ENCODE measurements at regions not wholly inside any gene's neighbourhood (a gene's known extent, or its start where the extent isn't known, plus 50 kb on each side); places are given as distances from the start of the nearest gene placed in this dataset.
"Not testable (repeated sequence)": the region's sequence is repeated elsewhere in the genome, so short reads cannot be mapped to it uniquely, and the experiment has no call there.

DNA sequence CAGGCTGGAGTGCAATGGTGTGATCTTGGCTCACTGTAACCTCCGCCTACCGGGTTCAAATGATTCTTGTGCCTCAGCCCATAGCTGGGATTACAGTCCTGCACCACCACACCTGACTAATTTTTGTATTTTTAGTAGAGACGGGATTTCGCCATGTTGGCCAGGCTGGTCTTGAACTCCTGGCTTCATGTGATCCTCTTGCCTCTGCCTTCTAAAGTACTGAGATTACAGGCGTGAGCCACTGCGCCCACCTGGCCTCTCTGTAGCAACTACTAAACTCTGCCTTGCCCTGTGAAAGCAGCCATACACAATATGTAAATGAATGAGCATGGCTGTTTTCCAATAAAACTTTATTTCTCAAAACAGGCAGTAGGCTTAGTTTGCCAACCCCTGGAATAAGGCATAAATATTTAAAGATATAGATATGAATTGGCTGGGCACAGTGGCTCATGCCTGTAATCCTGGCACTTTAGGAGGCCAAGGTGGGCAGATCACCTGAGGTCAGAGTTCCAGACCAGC is 127.9 kb upstream of the ZNF217 start:
- ATAC-seq; DNase-seq (ENCODE audit: low spot score); intact Hi-C loops (cut with DNase I): not testable (repeated sequence)

DNA sequence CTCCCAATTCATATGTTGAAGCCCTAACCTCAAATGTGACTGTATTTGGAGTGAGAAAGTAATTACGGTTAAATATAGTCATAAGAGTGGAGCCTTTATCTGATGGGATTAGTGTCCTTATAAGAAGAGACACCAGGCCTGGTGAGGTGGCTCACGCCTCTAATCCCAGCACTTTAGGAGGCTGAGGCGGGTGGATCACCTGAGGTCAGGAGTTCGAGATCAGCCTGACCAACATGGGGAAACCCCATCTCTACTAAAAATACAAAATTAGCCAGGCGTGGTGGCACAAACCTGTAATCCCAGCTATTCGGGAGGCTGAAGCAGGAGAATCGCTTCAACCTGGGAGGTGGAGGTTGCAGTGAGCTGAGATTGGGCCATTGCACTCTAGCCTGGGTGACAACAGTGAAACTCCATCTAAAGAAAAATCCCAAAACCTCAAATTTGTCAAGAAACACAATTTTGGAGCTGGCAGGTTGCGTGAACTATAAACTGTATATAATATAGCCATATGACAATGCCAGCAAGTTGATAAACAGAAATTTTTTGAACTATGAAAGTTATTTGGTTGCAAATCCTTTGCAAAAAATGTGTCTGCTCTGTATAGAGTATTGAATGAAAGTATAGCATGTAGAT is 125.6 kb upstream of the ZNF217 start:
- not testable (repeated sequence) for DNase-seq (ENCODE audit: low spot score); ATAC-seq
- intact Hi-C loops (cut with DNase I): loop anchor here (5.0 kb wide), 1 partner anchor 1832 kb away; no protein-coding TSS in a partner anchor

DNA sequence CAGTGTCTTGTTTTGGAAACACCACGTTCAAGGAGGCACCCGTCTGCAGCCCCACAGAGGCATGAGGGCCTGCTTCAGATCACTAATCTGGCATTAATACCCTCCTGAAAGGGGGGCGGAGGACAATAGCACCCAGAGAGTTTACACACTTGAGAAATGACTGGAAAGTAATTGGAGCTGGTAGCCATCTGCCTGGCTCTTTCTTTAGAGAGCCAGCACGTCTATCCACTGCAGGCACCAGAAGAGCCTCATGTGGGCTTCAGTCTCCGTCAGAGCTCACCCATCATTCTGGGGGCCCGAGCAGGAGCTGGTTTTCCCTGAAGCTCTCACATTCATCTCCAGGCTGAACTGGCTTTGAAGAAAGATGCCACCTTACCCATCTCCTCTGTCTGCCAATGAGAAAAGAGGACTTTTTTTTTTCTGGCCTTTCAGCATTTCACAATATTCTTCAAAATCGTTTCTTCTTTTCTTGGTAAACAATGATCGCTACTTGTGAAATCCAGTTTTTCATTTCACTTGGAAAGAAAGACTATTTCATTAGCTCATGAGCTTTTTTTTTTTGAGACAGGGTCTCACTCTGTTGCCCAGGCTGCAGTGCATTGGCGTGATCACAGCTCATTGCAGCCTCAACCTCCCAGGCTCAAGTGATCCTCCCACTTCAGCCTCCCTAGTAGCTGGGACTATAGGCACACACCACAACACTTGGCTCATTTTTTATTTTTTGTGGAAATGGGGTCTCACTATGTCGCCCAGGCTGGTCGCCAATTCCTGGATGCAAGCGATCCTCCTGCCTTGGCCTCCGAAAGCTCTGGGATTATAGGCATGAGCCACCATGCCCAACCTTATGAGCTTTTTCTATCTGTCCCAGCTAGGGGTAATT is 124.7 kb upstream of the ZNF217 start:
- ATAC-seq (no peak), DNase-seq (ENCODE audit: low spot score) (no peak)
- intact Hi-C loops (cut with DNase I): loop anchor here (5.0 kb wide), 1 partner anchor 1831 kb away; no protein-coding TSS in a partner anchor

DNA sequence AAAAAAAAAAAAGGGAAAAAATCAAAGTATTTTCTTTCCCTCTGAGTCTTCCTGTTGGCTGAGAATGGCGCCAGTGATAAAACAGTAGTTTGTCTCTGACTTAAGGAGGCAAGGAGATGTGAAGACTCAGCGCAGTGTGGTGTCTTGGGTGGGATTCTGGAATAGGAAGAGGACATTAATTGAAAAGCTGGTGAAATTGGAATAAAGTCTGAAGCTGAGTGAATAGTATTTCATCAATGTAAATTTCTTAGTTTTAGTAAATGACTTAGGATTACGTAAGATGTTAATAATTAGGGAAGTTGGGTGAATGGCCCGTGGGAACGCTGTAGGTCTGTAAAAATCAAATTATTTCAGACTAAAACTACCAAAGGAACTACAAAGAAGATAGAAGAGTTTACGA is 122.8 kb upstream of the ZNF217 start:
- ATAC-seq (no peak), DNase-seq (ENCODE audit: low spot score) (no peak)
- intact Hi-C loops (cut with DNase I): loop anchor here (5.0 kb wide), 1 partner anchor 1829 kb away; no protein-coding TSS in a partner anchor

DNA sequence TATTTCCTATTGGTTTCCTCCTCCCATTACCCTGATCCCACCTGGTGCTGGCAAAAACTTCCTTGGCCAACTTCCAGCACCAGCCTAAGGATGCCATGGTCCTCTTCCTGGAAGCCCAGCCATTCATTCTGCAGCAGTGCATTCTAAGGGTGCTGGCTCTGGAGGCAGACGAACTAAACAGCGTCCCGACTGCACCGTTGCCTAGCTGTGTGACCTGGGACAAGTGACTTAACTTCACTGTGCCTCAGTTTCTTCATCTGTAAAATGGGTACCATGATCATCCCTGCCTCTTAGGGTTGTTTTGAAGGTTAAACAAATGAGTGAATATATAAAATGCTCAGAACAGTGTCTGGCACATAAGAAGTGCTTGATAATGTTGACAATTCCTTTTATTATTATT is 120.9 kb upstream of the ZNF217 start:
- intact Hi-C loops (cut with DNase I): no loop called here
- ATAC-seq (no peak), DNase-seq (ENCODE audit: low spot score) (no peak)

DNA sequence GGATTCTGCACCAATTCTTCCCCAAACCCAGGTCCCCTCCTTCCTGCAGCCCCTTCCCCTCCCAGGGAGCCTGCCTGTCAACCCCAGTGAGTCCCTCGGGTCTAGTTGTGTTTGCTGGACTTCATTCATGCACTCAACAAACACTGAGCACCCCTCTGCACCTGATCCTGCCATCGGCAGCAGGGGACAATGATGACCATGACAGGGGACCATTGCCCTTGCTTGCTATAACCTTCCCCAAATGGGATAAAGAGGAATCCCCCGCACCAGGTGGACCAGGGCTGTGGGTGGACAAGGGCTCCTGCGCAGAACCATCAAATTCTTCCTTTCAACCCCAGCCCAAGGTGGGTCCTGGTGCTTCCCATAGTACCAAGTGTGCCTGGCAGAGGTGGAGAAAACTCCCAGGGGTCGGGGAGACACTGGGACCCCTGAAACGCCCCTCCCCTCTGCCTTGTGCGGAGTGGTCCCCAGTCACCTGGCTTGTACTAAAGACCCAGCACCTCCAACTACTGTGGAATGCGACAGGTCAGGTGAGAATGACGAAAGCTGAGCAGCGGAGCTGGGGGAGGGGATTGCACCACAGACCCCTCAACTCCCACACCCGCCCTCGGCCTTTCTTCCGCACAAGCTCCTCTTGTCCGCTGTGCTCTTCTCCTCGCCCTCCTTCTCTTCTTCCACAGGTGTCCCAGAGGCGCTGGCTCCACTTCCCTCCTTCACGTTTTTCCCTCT is 119.9 kb upstream of the ZNF217 start:
- intact Hi-C loops (cut with DNase I): no loop called here
- DNase-seq (ENCODE audit: low spot score) (no peak), ATAC-seq (no peak)

DNA sequence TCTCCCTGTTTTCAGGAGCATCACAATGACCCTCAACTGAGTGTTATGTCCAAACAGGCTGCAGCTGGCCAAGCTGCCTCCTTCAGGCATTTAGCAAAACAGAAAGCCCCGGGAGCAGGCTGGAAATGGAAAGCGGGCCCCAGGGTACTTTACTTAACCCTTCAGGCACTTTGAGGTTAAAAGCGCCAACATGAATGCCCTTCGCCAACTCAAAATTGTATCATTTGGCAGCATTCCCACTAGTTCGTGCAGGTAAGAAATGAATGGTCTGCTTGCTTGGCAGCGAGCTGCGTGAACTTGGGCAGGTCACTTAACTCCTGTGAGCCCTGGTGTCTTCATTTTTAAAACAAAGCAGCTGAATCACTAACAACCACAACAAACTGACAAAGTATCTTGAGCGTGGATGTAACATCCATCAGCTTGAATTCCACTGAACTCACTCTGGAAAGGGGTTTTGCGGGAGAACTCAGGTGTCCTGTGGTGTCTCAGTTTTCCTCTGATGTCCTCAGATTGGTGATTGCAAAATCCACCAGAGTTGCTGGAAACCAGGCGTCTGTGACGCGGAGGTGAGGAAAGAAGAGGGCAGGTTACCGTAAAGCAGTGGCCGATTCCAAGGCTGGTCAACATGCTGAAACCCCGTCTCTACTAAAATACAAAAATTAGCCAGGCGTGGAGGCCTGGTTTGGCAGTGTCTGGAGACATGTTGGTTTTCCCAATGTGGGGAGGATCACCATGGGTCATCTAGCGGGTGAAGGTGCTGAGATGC is 118.8 kb upstream of the ZNF217 start:
- no peak for ATAC-seq
- intact Hi-C loops (cut with DNase I): no loop called here

DNA sequence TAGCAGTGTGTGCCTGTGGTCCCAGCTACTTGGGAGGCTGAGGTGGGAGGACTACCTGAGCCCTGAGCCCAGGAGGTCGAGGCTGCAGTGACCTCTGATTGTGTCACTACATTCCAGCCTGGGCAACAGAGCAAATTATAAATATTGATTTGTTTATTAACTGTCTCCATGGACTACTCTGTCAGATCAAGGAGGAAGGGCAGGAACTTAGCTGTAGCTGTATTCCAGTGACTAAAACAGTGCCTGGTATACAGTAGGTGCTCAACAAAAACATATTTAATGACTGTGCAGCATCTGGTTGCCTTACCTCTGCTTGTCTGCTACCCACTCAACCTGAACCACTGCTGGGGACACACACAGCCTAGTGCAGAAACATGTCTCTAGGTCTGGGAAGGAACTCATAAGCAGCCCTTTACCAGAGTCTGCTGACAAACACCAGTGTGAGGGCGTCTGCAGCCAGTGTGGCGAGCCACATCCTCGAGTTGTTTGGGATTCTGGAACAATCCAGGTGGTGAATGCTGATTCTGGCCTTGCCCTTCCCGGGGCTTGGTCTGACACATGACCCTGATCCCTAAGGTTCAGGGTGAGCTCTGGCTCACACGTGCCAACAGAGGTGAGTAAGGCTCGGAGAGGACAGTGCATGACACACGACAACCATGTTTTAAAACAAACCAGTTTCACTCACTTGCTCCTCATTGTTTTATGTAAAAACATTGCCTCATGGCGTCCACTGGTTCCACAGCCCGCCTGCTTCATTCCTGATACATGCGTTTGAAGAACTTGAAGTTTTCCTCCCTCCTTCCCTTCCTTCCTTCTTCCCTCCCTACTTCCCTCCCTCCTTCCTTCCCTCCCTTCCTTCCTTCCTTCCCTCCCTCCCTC is 117.9 kb upstream of the ZNF217 start:
- intact Hi-C loops (cut with DNase I): no loop called here
- ATAC-seq (no peak), DNase-seq (ENCODE audit: low spot score) (no peak)

More for the DNA sequence above, 118.8 kb upstream of the ZNF217 start:
- no peak for DNase-seq (ENCODE audit: low spot score)

DNA sequence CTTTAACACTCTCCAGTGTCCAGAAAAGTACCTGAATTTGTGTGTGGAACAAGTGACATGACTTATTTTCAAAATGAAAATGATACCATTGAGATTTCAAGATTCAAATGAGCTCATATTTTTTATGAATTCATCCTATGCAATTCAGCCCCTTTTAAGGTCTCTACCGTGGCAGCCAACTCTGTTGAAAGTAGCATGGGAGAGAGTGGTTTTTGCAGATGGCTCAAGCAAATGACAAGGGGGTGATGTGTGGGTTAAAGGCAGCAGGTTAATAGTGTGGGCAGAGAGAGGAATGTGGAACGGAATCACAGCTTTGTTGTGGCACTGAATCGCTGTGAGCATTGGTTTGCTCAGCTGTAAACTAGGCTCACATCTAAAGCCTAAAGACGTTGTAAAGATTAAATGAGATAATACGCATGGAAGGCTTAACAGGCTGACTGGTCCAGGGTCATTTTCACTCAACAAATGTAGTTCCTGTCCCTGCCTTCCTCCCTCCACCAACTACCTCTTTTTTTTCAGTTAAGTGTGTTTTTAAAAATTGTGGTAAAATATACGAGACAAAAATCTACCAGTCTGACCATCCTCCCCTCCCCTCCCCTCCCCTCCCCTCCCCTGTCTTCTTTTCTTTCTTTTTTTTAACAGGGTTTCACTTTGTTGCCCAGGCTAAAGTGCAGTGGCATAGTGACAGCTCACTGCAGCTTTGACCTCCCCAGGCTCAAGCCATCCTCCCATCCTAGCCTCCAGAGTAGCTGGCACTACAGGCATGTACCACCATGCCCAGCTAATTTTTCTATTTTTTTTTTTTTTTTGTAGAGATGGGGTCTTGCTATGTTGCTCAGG is 114.7 kb upstream of the ZNF217 start:
- DNase-seq (ENCODE audit: low spot score) (no peak), ATAC-seq (no peak)
- intact Hi-C loops (cut with DNase I): no loop called here

DNA sequence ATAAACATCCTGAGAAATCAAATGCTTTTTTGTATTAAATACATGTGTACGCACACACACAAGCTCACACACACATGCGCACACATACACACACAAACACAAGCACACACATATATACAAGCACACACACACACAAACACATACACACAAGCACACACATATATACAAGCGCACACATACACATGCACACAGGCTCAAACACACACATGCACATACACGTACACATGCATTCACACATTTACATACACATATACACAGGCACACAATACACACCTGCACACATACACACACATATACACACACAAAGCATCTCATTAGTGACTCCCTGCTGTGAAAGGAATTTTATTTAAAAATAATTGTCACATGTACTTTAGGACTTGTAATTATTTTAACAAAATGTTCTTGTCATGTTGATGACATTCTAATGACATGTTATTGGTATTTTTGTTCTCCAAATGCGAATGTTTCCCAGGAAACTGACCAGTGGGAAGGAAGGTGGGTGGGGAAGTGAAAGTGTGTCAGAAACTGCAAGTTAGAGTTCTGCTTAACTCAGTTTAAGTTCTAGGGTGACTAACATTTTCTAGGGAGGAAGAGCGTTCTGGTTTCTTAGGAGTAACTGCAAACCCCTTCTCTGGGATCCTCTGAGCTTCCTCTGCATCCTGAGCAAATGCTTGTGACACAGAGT is 113.9 kb upstream of the ZNF217 start:
- ATAC-seq (peak; percentile 69), DNase-seq (ENCODE audit: low spot score) (no peak)
- intact Hi-C loops (cut with DNase I): no loop called here

DNA sequence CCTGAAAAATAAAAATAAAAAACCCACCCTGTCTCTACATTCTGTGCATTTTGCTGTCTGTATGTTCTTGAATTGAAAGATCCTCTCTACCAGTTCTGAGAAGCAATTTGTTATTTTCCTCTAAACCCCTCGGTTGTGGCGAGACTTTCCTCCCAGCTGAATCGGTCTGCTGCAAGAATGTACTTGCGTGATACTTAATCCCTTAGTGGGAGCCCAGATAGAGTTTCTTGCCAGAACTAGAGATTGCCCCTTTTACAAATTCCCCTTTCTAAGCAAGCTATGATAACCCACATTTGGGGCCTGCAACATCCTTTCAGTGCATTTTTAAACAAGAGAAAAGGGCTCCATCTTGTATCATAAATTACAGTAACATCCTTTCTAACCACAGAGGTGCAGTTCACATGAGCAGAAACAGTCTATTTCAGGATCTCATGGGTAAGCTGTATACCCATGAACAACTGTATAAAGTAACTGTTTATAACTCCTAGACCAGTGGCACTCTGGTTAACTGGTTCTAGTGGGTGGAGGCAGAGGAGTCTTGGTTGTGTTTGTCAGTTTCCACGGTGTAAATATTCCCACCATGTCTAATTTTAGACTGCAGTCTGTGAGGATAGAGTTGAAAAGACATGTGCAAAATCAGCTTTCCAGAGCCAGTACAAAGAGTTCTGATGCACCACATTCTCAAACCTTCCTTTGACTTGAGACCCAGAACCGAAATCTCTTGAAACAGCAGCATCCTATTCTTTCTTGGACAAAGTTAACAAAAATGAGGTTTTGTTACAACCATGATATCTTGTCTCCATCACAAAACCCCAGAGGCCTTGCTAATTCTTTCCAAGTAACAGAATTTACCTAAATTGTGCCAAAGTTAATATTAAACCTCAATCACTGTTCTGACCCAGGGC is 113.1 kb upstream of the ZNF217 start:
- peak; percentile 83 for ATAC-seq
- intact Hi-C loops (cut with DNase I): no loop called here

DNA sequence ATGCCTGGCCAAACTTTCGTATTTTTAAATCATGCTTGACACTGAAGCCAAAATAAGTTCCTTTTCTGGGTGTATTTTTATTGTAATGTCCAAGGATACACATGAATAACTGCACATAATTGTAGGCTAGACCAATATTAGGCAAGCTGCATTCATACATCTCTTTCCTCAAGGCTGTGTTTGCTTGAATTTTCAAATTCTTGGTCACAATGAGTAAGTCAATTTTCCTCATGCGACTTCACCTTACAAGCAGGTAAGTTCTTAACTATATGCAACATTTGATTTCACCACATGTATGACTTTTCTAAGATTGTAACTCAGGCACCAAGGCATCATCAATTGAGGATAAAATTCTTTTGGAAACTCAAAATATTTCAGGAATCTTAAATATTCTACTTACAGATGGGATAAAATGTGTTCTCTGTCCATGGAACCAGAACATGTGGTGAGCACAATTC is 112.4 kb upstream of the ZNF217 start:
- intact Hi-C loops (cut with DNase I): no loop called here
- no peak for DNase-seq (ENCODE audit: low spot score)
- no peak for ATAC-seq

More for the DNA sequence above, 113.1 kb upstream of the ZNF217 start:
- no peak for DNase-seq (ENCODE audit: low spot score)

DNA sequence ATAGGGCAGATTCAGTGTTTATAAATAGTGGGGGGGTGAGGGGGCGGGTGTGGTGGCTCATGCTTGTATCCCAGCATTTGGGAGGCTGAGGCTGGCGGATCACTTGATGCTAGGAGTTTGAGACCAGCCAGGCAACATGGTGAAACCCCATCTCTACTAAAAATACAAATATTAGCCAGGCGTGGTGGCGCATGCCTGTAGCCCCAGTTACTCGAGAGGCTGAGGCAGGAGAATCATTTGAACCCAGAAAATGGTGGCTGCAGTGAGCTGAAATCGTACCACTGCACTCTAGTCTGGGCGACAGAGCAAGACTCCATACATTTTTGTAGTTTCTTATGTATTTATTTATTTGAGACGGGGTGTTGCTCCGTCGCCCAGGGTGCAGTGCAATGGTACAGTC is 109.0 kb upstream of the ZNF217 start:
- ATAC-seq (no peak), DNase-seq (ENCODE audit: low spot score) (no peak)
- intact Hi-C loops (cut with DNase I): no loop called here

DNA sequence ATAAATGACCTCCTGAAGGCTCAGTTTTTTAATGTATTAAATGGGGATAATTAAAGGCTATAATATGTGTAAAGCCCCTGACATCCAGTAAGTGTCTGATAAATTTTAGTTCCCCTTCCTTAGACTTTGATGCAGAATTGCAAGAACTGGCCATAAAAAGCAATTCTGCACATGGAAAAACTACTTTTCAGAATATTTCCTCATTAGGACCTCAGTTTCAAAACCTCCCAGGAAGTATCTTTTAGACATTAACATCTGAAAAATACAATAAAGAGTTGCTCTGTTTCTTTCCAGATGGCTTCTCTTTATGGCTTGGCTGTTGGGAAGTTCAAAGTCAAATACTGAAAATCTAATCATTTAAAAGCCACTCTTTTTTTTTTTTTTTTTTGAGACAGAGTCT is 106.3 kb upstream of the ZNF217 start:
- DNase-seq (ENCODE audit: low spot score) (no peak), ATAC-seq (peak; percentile 30)
- intact Hi-C loops (cut with DNase I): no loop called here

DNA sequence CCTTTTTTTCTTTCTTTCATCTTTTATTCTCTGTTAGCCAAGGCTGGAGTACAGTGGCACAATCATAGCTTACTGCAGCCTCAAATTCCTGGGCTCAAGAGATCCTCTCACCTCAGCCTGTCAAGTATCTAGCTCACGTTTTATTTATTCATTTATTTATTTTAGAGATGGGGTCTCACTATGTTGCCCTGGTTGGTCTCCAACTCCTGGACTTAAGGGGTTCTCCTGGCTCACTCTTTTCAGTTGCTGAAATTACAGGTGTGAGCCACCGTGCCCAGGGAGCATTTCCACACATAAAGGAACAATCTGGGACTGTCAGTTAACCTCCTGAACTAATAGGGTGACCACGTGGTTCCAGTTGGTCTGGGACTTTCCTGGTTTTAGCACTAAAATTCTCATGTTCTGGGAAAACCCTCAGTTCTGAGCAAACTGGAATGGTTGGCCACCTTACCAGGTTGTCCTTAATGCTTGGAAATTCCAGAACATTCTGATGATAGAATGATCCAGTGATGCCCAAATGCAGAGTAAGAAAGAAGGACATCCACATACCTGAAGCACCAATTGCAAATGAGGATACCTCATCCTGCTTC is 105.5 kb upstream of the ZNF217 start:
- intact Hi-C loops (cut with DNase I): no loop called here
- no peak for ATAC-seq

More for the DNA sequence above, 105.5 kb upstream of the ZNF217 start:
- no peak for DNase-seq (ENCODE audit: low spot score)

Data from sciatic nerve (tissue), 2 donors.